Muscle layer of colon (tissue), 2 donors: ENCODE measurements at regions not wholly inside any gene's neighbourhood (a gene's known extent, or its start where the extent isn't known, plus 50 kb on each side); places are given as distances from the start of the nearest gene placed in this dataset.

Experiments used
- H3K27ac ChIP-seq: one replicate; pipeline ENCODE4 v1.7.0; 2013; ENCODE audit warnings: low read depth, mild to moderate bottlenecking, low read length, moderate library complexity
- H3K27me3 ChIP-seq, 2 donors: one replicate each; pipeline ENCODE4 v1.7.0; 2013; ENCODE audit warnings: low read length in 2 of 2, mild to moderate bottlenecking in 2 of 2; ENCODE audit not compliant: insufficient read depth in 2 of 2, control insufficient read depth in 1 of 2
- H3K36me3 ChIP-seq: one replicate; pipeline ENCODE4 v1.7.0; 2013; ENCODE audit warnings: mild to moderate bottlenecking, low read length; ENCODE audit not compliant: insufficient read depth
- H3K4me1 ChIP-seq: one replicate; pipeline ENCODE4 v1.7.0; 2013; ENCODE audit warnings: mild to moderate bottlenecking, low read length; ENCODE audit not compliant: insufficient read depth
- H3K4me3 ChIP-seq, 2 donors: one replicate each; pipeline ENCODE4 v1.7.0; 2013; ENCODE audit warnings: low read length in 2 of 2, low read depth in 1 of 2, mild to moderate bottlenecking in 1 of 2, moderate library complexity in 1 of 2
- H3K9ac ChIP-seq: one replicate; pipeline ENCODE4 v1.7.0; 2013; ENCODE audit warnings: low read length
- H3K9me3 ChIP-seq: one replicate; pipeline ENCODE4 v1.7.0; 2013; ENCODE audit warnings: mild to moderate bottlenecking, low read length
- donor health status: abdominal sarcoma.
- donor health status: Adenocarcinoma of cecum.

- Histone ChIP-seq H3K27ac (no peak overlapping the region), H3K9ac (no peak overlapping the region), H3K4me3 (peak overlapping the region in 1 of 2 donors; percentile 11), H3K4me1 (peaks cover 13% of the 10 kb centered on the region), H3K9me3 (no peaks in the 10 kb centered on the region), H3K36me3 (no peaks in the 10 kb centered on the region), H3K27me3 (no peaks in the 10 kb centered on the region)
These were observed 181.6 kb upstream of the MBNL1 start for GRCh38 chr3:152087153-152087552.

- no peaks in the 10 kb centered on the region for H3K27me3 ChIP-seq
- H3K27ac ChIP-seq: no peak overlapping the region
- H3K36me3 ChIP-seq: no peaks in the 10 kb centered on the region
- H3K4me3 ChIP-seq: no peak overlapping the region
- no peak overlapping the region for H3K9ac ChIP-seq
- H3K4me1 ChIP-seq: peaks cover 13% of the 10 kb centered on the region
- no peaks in the 10 kb centered on the region for H3K9me3 ChIP-seq
These were observed 179.2 kb upstream of the MBNL1 start for GRCh38 chr3:152089528-152089927.

- Histone ChIP-seq H3K27ac (no peak overlapping the region), H3K9ac (no peak overlapping the region), H3K36me3 (no peaks in the 10 kb centered on the region), H3K9me3 (no peaks in the 10 kb centered on the region), H3K4me3 (no peak overlapping the region), H3K27me3 (no peaks in the 10 kb centered on the region), H3K4me1 (peaks cover 26% of the 10 kb centered on the region)
These were observed 177.0 kb upstream of the MBNL1 start for GRCh38 chr3:152091725-152092124.

GRCh38 chr3:152093901-152094300 lies 174.8 kb upstream of the MBNL1 start:
- H3K9me3 ChIP-seq: no peaks in the 10 kb centered on the region
- H3K27ac ChIP-seq: no peak overlapping the region
- H3K4me3 ChIP-seq: no peak overlapping the region
- no peaks in the 10 kb centered on the region for H3K27me3 ChIP-seq
- no peaks in the 10 kb centered on the region for H3K36me3 ChIP-seq
- no peak overlapping the region for H3K9ac ChIP-seq
- H3K4me1 ChIP-seq: peaks cover 28% of the 10 kb centered on the region

GRCh38 chr3:152094406-152094805 lies 174.3 kb upstream of the MBNL1 start:
- H3K4me1 ChIP-seq: peaks cover 23% of the 10 kb centered on the region
- no peak overlapping the region for H3K27ac ChIP-seq
- no peaks in the 10 kb centered on the region for H3K36me3 ChIP-seq
- no peak overlapping the region for H3K9ac ChIP-seq
- no peak overlapping the region for H3K4me3 ChIP-seq
- no peaks in the 10 kb centered on the region for H3K27me3 ChIP-seq
- no peaks in the 10 kb centered on the region for H3K9me3 ChIP-seq

GRCh38 chr3:152095472-152095871 lies 173.3 kb upstream of the MBNL1 start:
- H3K27me3 ChIP-seq: no peaks in the 10 kb centered on the region
- H3K9ac ChIP-seq: no peak overlapping the region
- H3K27ac ChIP-seq: peak overlapping the region; percentile 79
- no peaks in the 10 kb centered on the region for H3K36me3 ChIP-seq
- peaks cover 23% of the 10 kb centered on the region for H3K4me1 ChIP-seq
- H3K9me3 ChIP-seq: no peaks in the 10 kb centered on the region
- H3K4me3 ChIP-seq: no peak overlapping the region

GRCh38 chr3:152096280-152096906 lies 172.3 kb upstream of the MBNL1 start:
- Histone ChIP-seq H3K27ac (peak overlapping the region; percentile 79), H3K27me3 (no peaks in the 10 kb centered on the region)

GRCh38 chr3:152097120-152097519 lies 171.6 kb upstream of the MBNL1 start:
- peak overlapping the region; percentile 79 for H3K27ac ChIP-seq
- H3K27me3 ChIP-seq: no peaks in the 10 kb centered on the region
- H3K4me1 ChIP-seq: peaks cover 23% of the 10 kb centered on the region
- no peak overlapping the region for H3K9ac ChIP-seq
- no peaks in the 10 kb centered on the region for H3K36me3 ChIP-seq
- no peaks in the 10 kb centered on the region for H3K9me3 ChIP-seq
- H3K4me3 ChIP-seq: no peak overlapping the region

More at GRCh38 chr3:152096280-152096906, 172.3 kb upstream of the MBNL1 start:
- Histone ChIP-seq H3K4me1 (peaks cover 23% of the 10 kb centered on the region), H3K9ac (no peak overlapping the region), H3K36me3 (no peaks in the 10 kb centered on the region), H3K9me3 (no peaks in the 10 kb centered on the region), H3K4me3 (no peak overlapping the region)

- H3K36me3 ChIP-seq: no peaks in the 10 kb centered on the region
- no peak overlapping the region for H3K4me3 ChIP-seq
- H3K4me1 ChIP-seq: peaks cover 23% of the 10 kb centered on the region
- no peaks in the 10 kb centered on the region for H3K27me3 ChIP-seq
- H3K9me3 ChIP-seq: no peaks in the 10 kb centered on the region
- H3K27ac ChIP-seq: peak overlapping the region; percentile 64
- no peak overlapping the region for H3K9ac ChIP-seq
These were observed 171.0 kb upstream of the MBNL1 start for GRCh38 chr3:152097770-152098169.

- no peaks in the 10 kb centered on the region for H3K27me3 ChIP-seq
- H3K4me3 ChIP-seq: no peak overlapping the region
- no peaks in the 10 kb centered on the region for H3K9me3 ChIP-seq
- H3K9ac ChIP-seq: no peak overlapping the region
- H3K36me3 ChIP-seq: no peaks in the 10 kb centered on the region
- H3K27ac ChIP-seq: no peak overlapping the region
- peaks cover 20% of the 10 kb centered on the region for H3K4me1 ChIP-seq
These were observed 168.1 kb upstream of the MBNL1 start for GRCh38 chr3:152100491-152101132.

- Histone ChIP-seq H3K4me1 (peaks cover 4% of the 10 kb centered on the region), H3K9ac (no peak overlapping the region), H3K36me3 (no peaks in the 10 kb centered on the region), H3K4me3 (no peak overlapping the region), H3K9me3 (no peaks in the 10 kb centered on the region), H3K27ac (no peak overlapping the region), H3K27me3 (no peaks in the 10 kb centered on the region)
These were observed 166.3 kb upstream of the MBNL1 start for GRCh38 chr3:152102410-152102809.

GRCh38 chr3:152103257-152103656 lies 165.5 kb upstream of the MBNL1 start:
- Histone ChIP-seq H3K4me1 (no peaks in the 10 kb centered on the region), H3K36me3 (no peaks in the 10 kb centered on the region), H3K9me3 (no peaks in the 10 kb centered on the region), H3K27ac (no peak overlapping the region), H3K4me3 (no peak overlapping the region), H3K27me3 (no peaks in the 10 kb centered on the region), H3K9ac (no peak overlapping the region)
